Inflammatory macrophage treated with lipopolysaccharide for 4 hours (primary cell): ENCODE measurements at regions not wholly inside any gene's neighbourhood (a gene's known extent, or its start where the extent isn't known, plus 50 kb on each side); places are given as distances from the start of the nearest gene placed in this dataset.
"Not testable (repeated sequence)": the region's sequence is repeated elsewhere in the genome, so short reads cannot be mapped to it uniquely, and the experiment has no call there.

Experiments
- DNase-seq: peaks from one replicate; pipeline ENCODE4 v3.0.0-alpha.2; 2020

GRCh38 chr7:82623812-82624211 is 180.2 kb upstream of the CACNA2D1 start:
- DNase-seq = no peak

DNA sequence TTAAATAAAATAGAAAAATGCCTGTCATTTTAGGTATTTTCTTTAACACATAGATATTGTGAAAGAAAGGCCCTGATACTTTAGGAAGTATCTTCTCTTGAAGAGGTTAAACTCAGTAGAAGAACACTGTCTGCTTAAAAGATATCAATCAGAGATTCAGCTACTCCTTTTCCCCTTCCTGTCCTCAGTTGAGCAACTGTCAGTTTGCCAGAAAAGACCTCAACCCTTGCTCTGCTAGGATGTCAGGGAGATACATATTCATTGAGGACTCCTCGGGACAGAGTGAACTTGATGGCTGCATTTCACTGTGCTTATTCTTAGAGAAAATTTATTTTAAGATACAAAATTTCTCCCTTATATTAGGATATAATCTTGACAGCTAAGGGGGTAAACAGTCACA is 173.6 kb upstream of the CACNA2D1 start:
- DNase-seq = no peak

DNA sequence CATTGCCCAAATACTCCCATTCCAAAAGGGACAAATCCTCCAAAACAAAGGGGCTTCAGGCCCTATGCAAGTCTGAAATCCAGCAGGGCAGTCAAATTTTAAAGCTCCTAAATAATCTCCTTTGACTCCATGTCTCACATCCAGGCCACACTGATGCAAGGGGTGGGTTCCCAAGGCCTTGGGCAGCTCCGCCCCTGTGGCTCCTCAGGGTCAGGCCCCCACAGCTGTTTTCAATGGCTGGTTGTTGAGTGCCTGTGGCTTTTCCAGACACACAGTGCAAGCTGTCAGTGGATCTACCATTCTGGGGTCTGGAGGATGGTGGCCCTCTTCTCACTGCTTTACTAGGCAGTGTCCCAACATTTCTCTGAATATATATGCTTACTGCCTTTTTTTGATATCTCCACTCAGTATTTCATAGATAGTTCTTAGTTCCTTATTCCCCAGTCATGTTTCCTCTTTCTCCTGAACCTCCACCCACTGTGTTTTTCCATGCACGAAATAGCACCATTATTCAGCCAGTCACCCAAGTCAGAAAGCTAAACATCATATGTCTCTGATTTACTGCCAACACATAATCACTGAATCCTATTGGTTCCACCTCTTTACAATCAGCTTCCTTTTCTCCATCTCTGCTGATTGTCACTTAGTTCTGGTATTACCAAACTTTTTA is 172.6 kb upstream of the CACNA2D1 start:
- DNase-seq = peak; percentile 93

DNA sequence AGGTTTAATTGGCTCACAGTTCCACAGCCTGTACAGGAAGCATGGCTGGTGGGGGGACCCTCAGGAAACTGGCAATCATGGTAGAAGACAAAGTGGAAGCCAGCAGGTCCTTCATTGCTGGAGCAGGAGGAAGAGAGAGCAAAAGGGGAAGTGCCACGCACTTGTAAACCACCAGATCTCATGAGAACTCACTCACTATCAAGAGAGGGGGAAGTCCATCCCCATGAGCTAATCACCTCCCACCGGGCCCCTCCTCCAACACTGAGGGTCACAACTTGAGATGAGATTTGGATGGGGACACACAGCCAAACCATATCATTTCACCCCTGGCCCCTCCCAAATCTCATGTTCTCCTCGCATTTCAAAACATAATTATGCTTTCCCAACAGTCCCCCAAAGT is 171.9 kb upstream of the CACNA2D1 start:
- DNase-seq = peak; percentile 89

GRCh38 chr7:82609746-82610145 is 166.2 kb upstream of the CACNA2D1 start:
- DNase-seq = no peak

- DNase-seq = peak; percentile 38
These were observed 161.8 kb upstream of the CACNA2D1 start for GRCh38 chr7:82605247-82605864.

GRCh38 chr7:82602066-82602465 is 158.5 kb upstream of the CACNA2D1 start:
- DNase-seq = no peak

GRCh38 chr7:82600531-82600930 is 157.0 kb upstream of the CACNA2D1 start:
- no peak for DNase-seq

DNA sequence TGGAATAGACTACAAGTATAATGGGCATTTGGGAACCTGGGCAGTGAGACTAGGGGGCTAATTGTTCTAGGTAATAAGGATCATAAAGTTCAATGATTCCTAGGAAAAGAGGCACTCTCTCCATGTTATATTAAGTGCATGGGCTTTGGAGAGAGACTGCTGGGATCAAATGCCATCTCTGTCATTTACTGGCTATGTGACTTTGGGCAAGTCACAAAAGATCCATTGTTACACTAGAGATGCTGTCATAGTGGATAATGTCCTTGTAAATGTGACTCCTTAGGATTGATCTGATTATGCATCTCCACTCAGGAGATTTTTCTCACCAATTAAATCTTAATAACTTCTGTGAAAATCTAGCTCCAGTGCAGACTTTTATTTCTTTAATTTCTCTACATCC is 156.3 kb upstream of the CACNA2D1 start:
- DNase-seq = no peak

GRCh38 chr7:82598958-82599357 is 155.4 kb upstream of the CACNA2D1 start:
- DNase-seq = peak; percentile 56

- DNase-seq = peak; percentile 42
These were observed 152.2 kb upstream of the CACNA2D1 start for GRCh38 chr7:82595795-82596194.

DNA sequence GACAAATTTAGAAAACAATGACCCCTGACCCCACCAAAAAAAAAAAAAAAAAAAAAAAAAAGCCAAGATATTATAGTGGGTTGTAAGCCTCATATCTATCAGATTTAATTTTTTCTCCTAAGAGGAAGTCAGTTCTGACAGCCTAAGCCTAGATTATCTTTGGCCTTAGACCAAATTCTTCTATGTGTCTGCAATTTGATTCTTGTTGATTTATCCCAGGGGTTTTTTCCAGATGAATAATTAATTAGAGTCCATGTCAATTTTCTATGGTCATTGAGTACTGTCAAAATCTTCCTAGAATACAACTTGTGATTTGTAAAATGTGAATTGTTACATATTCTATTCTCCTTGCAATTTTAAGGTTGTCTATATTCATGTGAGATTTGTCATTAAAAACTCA is 151.6 kb upstream of the CACNA2D1 start:
- DNase-seq = no peak

- no peak for DNase-seq
These were observed 151.1 kb upstream of the CACNA2D1 start for GRCh38 chr7:82594665-82595064.

- DNase-seq = no peak
These were observed 150.2 kb upstream of the CACNA2D1 start for GRCh38 chr7:82593780-82594179.

DNA sequence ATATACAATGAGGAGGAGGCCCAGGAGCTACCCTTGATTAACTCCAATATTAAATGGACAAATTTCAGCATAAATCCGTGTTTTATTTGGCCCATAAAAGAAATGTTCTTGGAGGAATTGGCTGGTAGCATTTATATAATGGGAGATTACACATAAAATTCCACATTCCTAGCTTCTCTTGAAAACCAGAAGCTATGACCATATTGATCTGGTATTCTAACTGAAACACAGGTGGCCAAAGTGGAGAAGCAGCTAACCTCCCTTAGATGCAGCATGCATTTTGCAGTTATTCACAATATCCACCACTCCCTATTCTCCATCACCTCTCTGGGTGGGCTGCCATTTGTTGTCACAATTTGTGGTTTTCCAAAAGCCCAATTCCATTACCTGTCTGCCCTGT is 148.8 kb upstream of the CACNA2D1 start:
- DNase-seq = no peak

DNA sequence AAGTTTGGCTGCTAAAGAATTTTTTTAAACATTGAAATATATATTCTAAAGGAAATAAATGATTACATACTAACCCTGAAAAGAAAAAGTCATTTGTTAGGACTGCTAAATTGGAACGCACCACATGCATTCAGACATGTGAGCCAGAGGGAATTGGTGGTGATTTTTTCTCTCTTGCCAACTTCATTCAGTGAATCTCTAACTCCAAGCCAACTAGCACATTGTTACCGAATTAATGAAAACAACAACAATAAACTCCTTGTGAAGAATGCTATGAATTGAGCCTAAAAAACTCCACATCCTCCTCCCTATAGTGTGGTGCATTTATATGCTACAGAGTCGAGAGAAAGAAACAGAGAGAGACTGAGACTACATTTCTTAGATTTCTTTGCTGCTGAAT is 135.5 kb upstream of the CACNA2D1 start:
- DNase-seq = no peak

GRCh38 chr7:82578430-82578829 is 134.9 kb upstream of the CACNA2D1 start:
- DNase-seq = no peak

GRCh38 chr7:82572195-82572880 is 128.8 kb upstream of the CACNA2D1 start:
- DNase-seq = peak; percentile 73

GRCh38 chr7:82571047-82571446 is 127.5 kb upstream of the CACNA2D1 start:
- DNase-seq = not testable (repeated sequence)

- no peak for DNase-seq
These were observed 124.3 kb upstream of the CACNA2D1 start for GRCh38 chr7:82567841-82568240.

- peak; percentile 20 for DNase-seq
These were observed 123.8 kb upstream of the CACNA2D1 start for GRCh38 chr7:82567356-82567755.

DNA sequence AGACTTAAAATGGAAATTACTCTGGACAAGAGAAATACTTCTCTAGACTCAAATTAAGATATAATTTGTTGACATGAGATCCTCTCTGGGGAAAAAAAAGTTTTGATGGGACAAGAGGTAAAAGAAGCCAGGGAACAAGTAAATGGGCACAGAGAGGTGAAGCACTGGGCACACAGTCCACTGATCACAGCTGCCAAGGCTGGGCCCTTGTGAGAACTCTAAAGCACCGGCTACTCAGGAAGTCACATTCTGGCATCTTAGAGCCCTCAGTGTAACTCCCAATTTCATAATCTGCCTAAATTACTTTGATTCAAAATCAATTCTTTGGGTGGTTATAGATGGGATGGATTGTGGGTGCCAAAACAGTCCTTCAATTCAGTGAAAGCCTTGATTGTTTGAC is 123.2 kb upstream of the CACNA2D1 start:
- DNase-seq = no peak

- DNase-seq = no peak
These were observed 119.3 kb upstream of the CACNA2D1 start for GRCh38 chr7:82562716-82563404.
